RWPE1 (cell line): ENCODE measurements at regions not wholly inside any gene's neighbourhood (a gene's known extent, or its start where the extent isn't known, plus 50 kb on each side); places are given as distances from the start of the nearest gene placed in this dataset.

Source experiments
- CTCF ChIA-PET: fragments of 350-600 bp; sonication (Branson Sonifier 250); formaldehyde crosslinking; extraction: SDS; loops from one replicate; lab custom pipeline; 2021; lab: Yijun Ruan, JAX
- POLR2A ChIA-PET: fragments of 400-600 bp; formaldehyde crosslinking; extraction: SDS; loops from one replicate; lab custom pipeline; 2020; ENCODE audit warnings: antibody characterized with exemption; ENCODE audit not compliant: low non-redundant PET; lab: Yijun Ruan, JAX
- DNase-seq: peaks from one replicate; pipeline ENCODE4 v3.0.0; 2012; ENCODE audit warnings: low spot score
- H3K27ac ChIP-seq: fragments of 450-650 bp; 2 replicates; pipeline ENCODE4 v1.5.1; 2017
- CTCF ChIP-seq: fragments of 450-650 bp; conservative IDR thresholded peaks from 2 replicates; pipeline ENCODE4 v1.5.1; 2017; ENCODE audit warnings: low read depth, mild to moderate bottlenecking

- CTCF ChIA-PET, result no interaction called here
- no peak for TF ChIP-seq CTCF
- no peak overlapping the region for H3K27ac ChIP-seq
- DNase-seq, result no peak
- POLR2A ChIA-PET, result no interaction called here
These were observed 782.9 kb downstream of the SLC4A3 start for GRCh38 chr2:220410296-220410695.

DNA sequence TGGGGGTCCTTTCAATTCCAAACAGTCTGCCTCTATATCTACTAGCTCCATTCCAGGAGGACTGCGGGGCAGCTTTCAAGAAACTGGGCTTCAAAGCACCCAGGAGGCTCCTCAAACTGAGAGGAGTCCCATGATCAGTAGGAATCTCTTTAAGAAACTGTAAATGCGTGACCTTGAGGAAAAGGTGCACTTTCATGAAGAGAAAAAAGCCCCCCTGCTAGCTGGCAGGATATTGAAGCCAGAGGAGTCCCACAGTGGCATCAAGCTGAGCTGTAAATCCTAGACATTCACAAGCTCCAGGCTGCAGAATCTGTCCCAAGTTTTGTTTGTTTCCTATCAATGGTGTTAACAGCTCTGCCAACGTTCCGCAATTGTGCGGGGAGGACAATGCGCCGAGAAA lies 790.1 kb downstream of the SLC4A3 start:
- H3K27ac ChIP-seq, result no peak overlapping the region
- CTCF ChIA-PET, result no interaction called here
- DNase-seq, result no peak
- POLR2A ChIA-PET, result no interaction called here
- TF ChIP-seq CTCF, result no peak

DNA sequence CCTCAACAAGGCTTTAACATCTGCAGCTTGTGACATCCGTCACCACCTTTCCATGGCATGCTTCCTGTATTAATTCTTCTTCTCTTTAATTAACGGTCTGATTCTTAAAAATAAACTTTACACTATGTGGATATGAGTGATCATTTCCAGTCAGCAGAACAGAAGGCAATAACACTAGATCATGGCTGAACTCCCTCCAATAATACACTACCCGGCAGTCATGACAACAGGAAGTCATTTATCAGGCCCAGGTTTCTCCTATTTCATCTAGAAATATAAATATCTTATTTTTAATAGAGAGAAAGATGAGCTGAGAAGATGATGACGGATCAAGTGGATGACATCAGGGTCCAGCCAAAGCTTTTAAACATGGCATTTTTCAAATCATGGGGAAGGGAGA lies 792.2 kb downstream of the SLC4A3 start:
- no peak for TF ChIP-seq CTCF
- CTCF ChIA-PET, result interaction anchor here (0.6 kb wide), 1 partner anchor 1968 kb away, joined by 3 read pairs; no protein-coding TSS in a partner anchor
- DNase-seq, result no peak
- POLR2A ChIA-PET, result no interaction called here
- no peak overlapping the region for H3K27ac ChIP-seq

- no peak overlapping the region for H3K27ac ChIP-seq
- ChIA-PET CTCF (no interaction called here), POLR2A (no interaction called here)
- TF ChIP-seq CTCF, result no peak
- DNase-seq, result no peak
These were observed 793.4 kb downstream of the SLC4A3 start for GRCh38 chr2:220420820-220421219.

GRCh38 chr2:220422676-220423075 lies 795.2 kb downstream of the SLC4A3 start:
- ChIA-PET POLR2A (no interaction called here), CTCF (no interaction called here)
- H3K27ac ChIP-seq, result no peak overlapping the region
- no peak for TF ChIP-seq CTCF
- DNase-seq, result no peak

- no peak for DNase-seq
- TF ChIP-seq CTCF, result no peak
- no peak overlapping the region for H3K27ac ChIP-seq
- POLR2A ChIA-PET, result no interaction called here
- CTCF ChIA-PET, result interaction anchor here (0.7 kb wide), 1 partner anchor 322 kb away, joined by 5 read pairs; no protein-coding TSS in a partner anchor
These were observed 797.1 kb downstream of the SLC4A3 start for GRCh38 chr2:220424561-220424960.

- POLR2A ChIA-PET, result no interaction called here
- no peak for DNase-seq
- H3K27ac ChIP-seq, result no peak overlapping the region
- TF ChIP-seq CTCF, result no peak
- CTCF ChIA-PET, result no interaction called here
These were observed 805.2 kb downstream of the SLC4A3 start for GRCh38 chr2:220432645-220433044.
